Neural crest cell (in vitro differentiated cells): ENCODE measurements at regions not wholly inside any gene's neighbourhood (a gene's known extent, or its start where the extent isn't known, plus 50 kb on each side); places are given as distances from the start of the nearest gene placed in this dataset.

ENCODE experiments used
- DNase-seq: peaks from one replicate; pipeline ENCODE4 v3.0.0; 2021; ENCODE audit warnings: low read depth, mixed read lengths, low spot score
- H3K27ac Mint-ChIP-seq: one replicate; pipeline ENCODE4 v1.8.0; 2021; ENCODE audit warnings: mild to moderate bottlenecking, mixed read lengths; ENCODE audit not compliant: unreplicated experiment
- H3K27me3 Mint-ChIP-seq: 2 replicates; pipeline ENCODE4 v1.8.0; 2021; ENCODE audit warnings: low read depth, mild to moderate bottlenecking, mixed read lengths
- H3K36me3 Mint-ChIP-seq: 2 replicates; pipeline ENCODE4 v1.8.0; 2021; ENCODE audit warnings: low read depth, mild to moderate bottlenecking, mixed read lengths
- H3K4me1 Mint-ChIP-seq: 2 replicates; pipeline ENCODE4 v1.8.0; 2021; ENCODE audit warnings: mixed read lengths
- H3K4me3 Mint-ChIP-seq: one replicate; pipeline ENCODE4 v1.8.0; 2021; ENCODE audit warnings: mild to moderate bottlenecking, mixed read lengths
- H3K9me3 Mint-ChIP-seq: 2 replicates; pipeline ENCODE4 v1.8.0; 2021; ENCODE audit warnings: mixed read lengths
- TF ChIP-seq, protein P1 (sequence below): fragments of 200-600 bp; sonication (generic); conservative IDR thresholded peaks from 2 replicates; pipeline ENCODE4 v1.5.0; 2021; ENCODE audit warnings: antibody characterized with exemption, mild to moderate bottlenecking

DNA sequence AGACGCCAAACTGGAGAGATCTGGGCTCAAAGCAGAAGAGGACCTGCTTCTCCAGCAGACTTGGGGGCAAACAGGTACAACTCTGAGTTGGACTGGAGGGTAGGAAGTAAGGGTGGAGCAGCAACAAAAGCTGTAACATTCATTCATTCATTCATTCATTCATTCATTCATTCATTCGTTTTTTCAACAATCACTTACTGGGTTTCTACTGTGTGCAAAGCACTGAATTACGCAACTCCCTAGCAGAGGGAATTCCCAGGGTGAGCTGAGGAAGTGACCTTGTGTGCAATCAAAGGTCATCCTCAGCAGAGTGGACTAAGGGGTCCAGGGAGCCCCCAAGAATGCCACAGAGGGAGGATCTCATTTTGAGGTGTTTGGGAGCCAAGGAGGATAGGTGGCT is 231.1 kb upstream of the SDK2 start:
- TF ChIP-seq, protein P1, sequence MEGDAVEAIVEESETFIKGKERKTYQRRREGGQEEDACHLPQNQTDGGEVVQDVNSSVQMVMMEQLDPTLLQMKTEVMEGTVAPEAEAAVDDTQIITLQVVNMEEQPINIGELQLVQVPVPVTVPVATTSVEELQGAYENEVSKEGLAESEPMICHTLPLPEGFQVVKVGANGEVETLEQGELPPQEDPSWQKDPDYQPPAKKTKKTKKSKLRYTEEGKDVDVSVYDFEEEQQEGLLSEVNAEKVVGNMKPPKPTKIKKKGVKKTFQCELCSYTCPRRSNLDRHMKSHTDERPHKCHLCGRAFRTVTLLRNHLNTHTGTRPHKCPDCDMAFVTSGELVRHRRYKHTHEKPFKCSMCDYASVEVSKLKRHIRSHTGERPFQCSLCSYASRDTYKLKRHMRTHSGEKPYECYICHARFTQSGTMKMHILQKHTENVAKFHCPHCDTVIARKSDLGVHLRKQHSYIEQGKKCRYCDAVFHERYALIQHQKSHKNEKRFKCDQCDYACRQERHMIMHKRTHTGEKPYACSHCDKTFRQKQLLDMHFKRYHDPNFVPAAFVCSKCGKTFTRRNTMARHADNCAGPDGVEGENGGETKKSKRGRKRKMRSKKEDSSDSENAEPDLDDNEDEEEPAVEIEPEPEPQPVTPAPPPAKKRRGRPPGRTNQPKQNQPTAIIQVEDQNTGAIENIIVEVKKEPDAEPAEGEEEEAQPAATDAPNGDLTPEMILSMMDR, result no peak
- Mint-ChIP-seq H3K4me3 (no peak overlapping the region), H3K27ac (no peak overlapping the region), H3K4me1 (peaks cover 8% of the 10 kb centered on the region), H3K27me3 (no peaks in the 10 kb centered on the region), H3K9me3 (no peaks in the 10 kb centered on the region), H3K36me3 (no peaks in the 10 kb centered on the region)
- no peak for DNase-seq

DNA sequence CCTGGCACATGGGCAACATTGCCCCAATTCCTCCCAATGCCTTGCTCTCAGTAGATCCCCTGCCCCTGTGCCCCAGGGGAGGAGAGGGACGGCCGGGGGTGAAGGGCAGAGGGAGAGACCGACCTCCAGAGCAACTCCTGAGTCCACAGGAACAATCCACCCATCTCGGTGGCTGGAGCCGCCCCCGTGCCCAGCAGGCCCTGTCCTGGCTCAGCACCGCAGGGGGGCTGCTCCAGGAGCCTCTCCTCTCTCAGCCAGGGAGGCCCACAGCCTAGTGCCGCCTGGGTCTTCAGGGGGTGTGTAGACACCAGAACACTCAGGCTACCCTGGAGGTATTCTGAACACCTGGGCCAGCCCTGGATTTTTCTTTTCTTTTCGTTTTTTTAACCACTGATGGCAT is 233.7 kb upstream of the SDK2 start:
- Mint-ChIP-seq H3K27me3 (peaks cover 5% of the 10 kb centered on the region), H3K9me3 (no peaks in the 10 kb centered on the region), H3K27ac (no peak overlapping the region), H3K36me3 (no peaks in the 10 kb centered on the region), H3K4me1 (peaks cover 8% of the 10 kb centered on the region), H3K4me3 (no peak overlapping the region)
- DNase-seq, result no peak
- TF ChIP-seq, protein P1, result no peak

DNA sequence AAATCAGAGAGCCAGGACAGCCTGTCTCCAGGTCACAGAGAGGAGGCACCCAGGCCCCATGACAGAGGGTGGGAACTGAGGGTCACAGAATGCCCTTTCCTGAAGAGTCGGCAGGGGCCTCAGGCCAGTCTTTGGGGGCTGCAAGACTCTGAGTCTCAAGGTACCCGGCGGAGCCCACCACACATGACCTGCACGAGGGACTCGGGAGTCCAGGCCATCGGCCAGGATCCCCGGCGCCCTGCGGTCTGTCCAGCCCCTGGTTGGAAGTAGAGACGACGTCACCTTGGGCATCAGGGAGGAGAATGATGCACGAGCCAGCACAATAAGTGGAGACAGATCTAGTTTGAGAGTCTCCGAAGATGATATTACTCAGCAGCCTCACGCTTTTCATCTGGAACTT is 234.7 kb upstream of the SDK2 start:
- H3K4me1 Mint-ChIP-seq, result peaks cover 8% of the 10 kb centered on the region
- TF ChIP-seq, protein P1, result no peak
- peaks cover 7% of the 10 kb centered on the region for H3K27me3 Mint-ChIP-seq

GRCh38 chr17:73879987-73880386 is 235.7 kb upstream of the SDK2 start:
- Mint-ChIP-seq H3K36me3 (no peaks in the 10 kb centered on the region), H3K9me3 (no peaks in the 10 kb centered on the region), H3K27ac (no peak overlapping the region), H3K4me1 (peaks cover 3% of the 10 kb centered on the region), H3K27me3 (peaks cover 7% of the 10 kb centered on the region), H3K4me3 (no peak overlapping the region)
- DNase-seq, result no peak
- TF ChIP-seq, protein P1, result no peak

More for the DNA sequence above, 234.7 kb upstream of the SDK2 start:
- no peak overlapping the region for H3K27ac Mint-ChIP-seq
- H3K36me3 Mint-ChIP-seq, result no peaks in the 10 kb centered on the region
- DNase-seq, result no peak
- no peaks in the 10 kb centered on the region for H3K9me3 Mint-ChIP-seq
- no peak overlapping the region for H3K4me3 Mint-ChIP-seq

- Mint-ChIP-seq H3K36me3 (no peaks in the 10 kb centered on the region), H3K4me3 (no peak overlapping the region), H3K27me3 (peaks cover 7% of the 10 kb centered on the region), H3K27ac (no peak overlapping the region), H3K9me3 (no peaks in the 10 kb centered on the region), H3K4me1 (peaks cover 11% of the 10 kb centered on the region)
- no peak for DNase-seq
- TF ChIP-seq, protein P1, result no peak
Observed at GRCh38 chr17:73882590-73882989, 238.3 kb upstream of the SDK2 start.

GRCh38 chr17:73883175-73883574 is 238.9 kb upstream of the SDK2 start:
- Mint-ChIP-seq H3K27me3 (peaks cover 7% of the 10 kb centered on the region), H3K36me3 (no peaks in the 10 kb centered on the region), H3K27ac (no peak overlapping the region), H3K4me1 (peaks cover 11% of the 10 kb centered on the region), H3K9me3 (no peaks in the 10 kb centered on the region), H3K4me3 (no peak overlapping the region)
- no peak for DNase-seq
- TF ChIP-seq, protein P1, result no peak
